GM10248 (cell line): ENCODE measurements at regions not wholly inside any gene's neighbourhood (a gene's known extent, or its start where the extent isn't known, plus 50 kb on each side); places are given as distances from the start of the nearest gene placed in this dataset.
"Not testable (repeated sequence)": the region's sequence is repeated elsewhere in the genome, so short reads cannot be mapped to it uniquely, and the experiment has no call there.

Experiments
- CTCF ChIA-PET: fragments of 300-600 bp; sonication (Branson Sonifier 250); formaldehyde crosslinking; extraction: SDS; loops from one replicate; lab custom pipeline; 2021; ENCODE audit warnings: antibody characterized with exemption; lab: Yijun Ruan, JAX
- POLR2A ChIA-PET: fragments of 350-650 bp; sonication (Branson Sonifier 250); formaldehyde crosslinking; extraction: SDS; loops from one replicate; lab custom pipeline; 2020; ENCODE audit warnings: antibody characterized with exemption; lab: Yijun Ruan, JAX
- DNase-seq: peaks from one replicate; pipeline ENCODE4 v3.0.0; 2012; ENCODE audit errors: extremely low spot score
- TF ChIP-seq, protein P1 (sequence below): IDR thresholded peaks from 2 replicates; pipeline ENCODE4 v1.5.1; 2012; ENCODE audit warnings: mild to moderate bottlenecking, low read depth; ENCODE audit errors: extremely low read depth, missing control alignments, control extremely low read depth

DNA sequence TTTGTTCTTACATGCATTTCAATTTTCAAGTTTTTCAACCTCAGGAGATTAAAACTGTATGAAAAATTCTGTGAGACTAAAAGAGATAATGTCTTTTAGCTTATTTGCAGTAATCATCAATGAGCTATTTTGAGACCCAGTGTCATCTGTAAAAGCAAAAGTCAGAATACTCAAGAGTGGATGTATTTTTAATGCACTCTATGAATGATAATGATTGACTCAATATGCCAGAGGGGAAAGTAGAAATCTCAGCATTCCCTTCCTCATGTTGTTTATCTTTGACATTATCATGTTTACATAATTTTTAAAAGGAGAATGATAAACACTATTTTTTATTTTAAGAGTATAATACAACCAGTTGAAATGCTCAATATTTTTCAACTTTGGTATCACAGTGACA lies 162.1 kb downstream of the MMUT start:
- DNase-seq: no peak
- CTCF ChIA-PET: no interaction called here
- POLR2A ChIA-PET: no interaction called here
- TF ChIP-seq, protein P1, sequence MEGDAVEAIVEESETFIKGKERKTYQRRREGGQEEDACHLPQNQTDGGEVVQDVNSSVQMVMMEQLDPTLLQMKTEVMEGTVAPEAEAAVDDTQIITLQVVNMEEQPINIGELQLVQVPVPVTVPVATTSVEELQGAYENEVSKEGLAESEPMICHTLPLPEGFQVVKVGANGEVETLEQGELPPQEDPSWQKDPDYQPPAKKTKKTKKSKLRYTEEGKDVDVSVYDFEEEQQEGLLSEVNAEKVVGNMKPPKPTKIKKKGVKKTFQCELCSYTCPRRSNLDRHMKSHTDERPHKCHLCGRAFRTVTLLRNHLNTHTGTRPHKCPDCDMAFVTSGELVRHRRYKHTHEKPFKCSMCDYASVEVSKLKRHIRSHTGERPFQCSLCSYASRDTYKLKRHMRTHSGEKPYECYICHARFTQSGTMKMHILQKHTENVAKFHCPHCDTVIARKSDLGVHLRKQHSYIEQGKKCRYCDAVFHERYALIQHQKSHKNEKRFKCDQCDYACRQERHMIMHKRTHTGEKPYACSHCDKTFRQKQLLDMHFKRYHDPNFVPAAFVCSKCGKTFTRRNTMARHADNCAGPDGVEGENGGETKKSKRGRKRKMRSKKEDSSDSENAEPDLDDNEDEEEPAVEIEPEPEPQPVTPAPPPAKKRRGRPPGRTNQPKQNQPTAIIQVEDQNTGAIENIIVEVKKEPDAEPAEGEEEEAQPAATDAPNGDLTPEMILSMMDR: no peak

DNA sequence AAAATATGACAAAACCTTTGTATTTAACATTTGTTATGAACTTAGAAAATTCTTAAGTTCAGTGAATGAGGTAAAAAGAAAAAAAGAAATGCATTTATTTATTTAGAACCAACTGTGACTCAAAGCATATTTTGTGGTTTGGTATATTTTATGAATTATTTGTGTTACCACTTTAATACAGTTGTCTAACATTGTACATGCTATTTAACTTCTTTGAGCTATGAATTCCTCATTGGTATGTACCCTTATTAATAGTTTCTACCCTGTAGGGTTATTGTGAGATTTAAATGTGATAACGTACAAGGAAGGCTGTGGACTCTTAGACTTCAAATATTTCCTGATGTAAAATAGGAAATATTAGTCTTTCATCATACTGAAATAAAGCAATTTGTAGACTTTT lies 162.6 kb downstream of the MMUT start:
- TF ChIP-seq, protein P1: no peak
- no peak for DNase-seq
- CTCF ChIA-PET: no interaction called here
- POLR2A ChIA-PET: no interaction called here

DNA sequence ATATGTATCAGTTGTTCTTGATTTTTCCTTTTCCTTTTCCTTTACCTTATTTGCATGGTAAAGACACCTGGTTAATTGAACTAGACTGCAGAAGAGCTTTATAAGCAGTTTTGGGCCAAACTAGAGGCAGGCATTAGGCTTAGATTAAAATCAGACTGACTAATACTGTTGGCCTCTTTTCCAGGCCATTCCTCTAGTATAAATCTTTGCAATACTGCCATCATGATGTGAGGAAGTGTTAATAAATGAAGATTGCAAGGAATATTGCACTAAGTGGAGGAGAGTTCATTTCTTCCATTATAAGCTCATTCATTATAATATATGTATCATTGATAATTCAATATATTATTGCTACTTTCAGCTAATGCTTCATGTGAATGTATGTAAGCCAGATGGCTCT lies 163.8 kb downstream of the MMUT start:
- ChIA-PET CTCF (no interaction called here), POLR2A (no interaction called here)
- TF ChIP-seq, protein P1: no peak
- DNase-seq: no peak

DNA sequence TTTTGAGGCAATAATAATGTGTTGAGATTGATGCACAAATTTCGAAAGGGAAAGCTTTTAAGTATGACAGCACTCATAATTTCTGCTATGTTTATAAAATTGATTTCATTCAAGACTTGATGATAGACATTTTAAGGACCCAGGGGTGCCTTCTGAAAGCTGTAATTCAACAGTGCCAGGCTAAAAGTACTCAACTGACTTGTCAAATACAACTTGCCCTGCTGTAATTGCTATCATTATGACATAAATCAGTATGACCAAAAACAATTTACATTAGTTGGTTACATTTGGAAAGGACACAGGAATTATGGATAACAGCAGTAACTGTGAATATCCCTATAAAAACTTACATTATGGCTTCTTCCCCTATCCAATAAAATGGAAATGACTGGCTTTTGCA lies 178.9 kb downstream of the MMUT start:
- ChIA-PET POLR2A (no interaction called here), CTCF (no interaction called here)
- TF ChIP-seq, protein P1: no peak
- no peak for DNase-seq

DNA sequence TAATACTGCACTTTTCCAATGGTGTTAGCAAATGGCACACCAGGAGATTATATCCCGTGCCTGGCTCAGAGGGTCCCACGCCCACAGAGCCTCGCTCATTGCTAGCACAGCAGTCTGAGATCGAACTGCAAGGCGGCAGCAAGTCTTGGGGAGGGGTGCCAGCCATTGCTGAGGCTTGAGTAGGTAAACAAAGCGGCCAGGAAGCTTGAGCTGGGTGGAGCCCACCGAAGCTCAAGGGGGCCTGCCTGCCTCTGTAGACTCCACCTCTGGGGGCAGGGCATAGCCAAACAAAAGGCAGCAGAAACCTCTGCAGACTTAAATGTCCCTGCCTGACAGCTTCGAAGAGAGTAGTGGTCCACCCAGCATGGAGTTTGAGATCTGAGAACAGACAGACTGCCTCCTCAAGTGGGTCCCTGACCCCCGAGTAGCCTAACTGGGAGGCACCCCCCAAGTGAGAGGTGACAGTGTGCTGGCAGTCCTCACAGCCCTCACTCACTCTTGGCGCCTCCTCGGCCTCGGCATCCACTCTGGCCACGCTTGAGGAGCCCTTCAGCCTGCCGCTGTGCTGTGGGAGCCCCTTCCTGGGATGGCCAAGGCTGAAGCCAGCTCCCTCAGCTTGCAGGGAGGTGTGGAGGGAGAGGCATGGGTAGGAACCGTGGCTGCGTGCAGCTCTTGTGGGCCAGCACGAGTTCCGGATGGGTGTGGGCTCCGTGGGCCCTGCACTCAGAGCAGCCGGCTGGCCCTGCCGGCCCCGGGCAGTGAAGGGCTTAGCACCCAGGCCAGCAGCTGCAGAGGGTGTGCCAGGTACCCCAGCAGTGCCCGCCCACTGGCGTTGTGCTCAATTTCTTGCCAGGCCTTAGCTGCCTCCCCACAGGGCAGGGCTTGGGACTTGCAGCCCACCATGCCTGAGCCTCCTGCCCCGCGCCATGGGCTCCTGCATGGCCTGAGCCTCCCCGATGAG lies 188.0 kb downstream of the MMUT start:
- CTCF ChIA-PET: interaction anchor here (1.8 kb wide), 1 partner anchor 23 kb away, joined by 3 read pairs; no protein-coding TSS in a partner anchor
- POLR2A ChIA-PET: not testable (repeated sequence)

DNA sequence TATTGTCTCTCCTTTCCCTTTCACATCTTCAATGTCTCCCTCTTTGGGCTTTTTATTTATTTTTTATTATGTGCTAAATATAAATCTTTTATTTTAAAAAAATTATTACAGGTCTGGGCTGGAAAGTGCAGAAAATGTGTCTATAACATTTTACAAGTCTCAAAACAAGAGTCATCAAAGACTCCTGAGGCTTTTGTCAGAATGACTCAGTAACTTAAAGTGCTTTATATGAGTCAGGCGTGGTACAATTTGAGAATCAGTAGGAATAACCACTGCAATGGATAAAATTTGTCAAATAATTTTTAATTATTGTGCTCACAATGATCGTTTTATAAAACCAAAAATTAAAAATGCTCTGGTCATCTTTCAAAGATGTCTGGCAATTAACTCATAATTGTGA lies 193.9 kb downstream of the MMUT start:
- ChIA-PET POLR2A (no interaction called here), CTCF (no interaction called here)
- TF ChIP-seq, protein P1: no peak
- DNase-seq: no peak

More for the DNA sequence above, 188.0 kb downstream of the MMUT start:
- not testable (repeated sequence) for DNase-seq

DNA sequence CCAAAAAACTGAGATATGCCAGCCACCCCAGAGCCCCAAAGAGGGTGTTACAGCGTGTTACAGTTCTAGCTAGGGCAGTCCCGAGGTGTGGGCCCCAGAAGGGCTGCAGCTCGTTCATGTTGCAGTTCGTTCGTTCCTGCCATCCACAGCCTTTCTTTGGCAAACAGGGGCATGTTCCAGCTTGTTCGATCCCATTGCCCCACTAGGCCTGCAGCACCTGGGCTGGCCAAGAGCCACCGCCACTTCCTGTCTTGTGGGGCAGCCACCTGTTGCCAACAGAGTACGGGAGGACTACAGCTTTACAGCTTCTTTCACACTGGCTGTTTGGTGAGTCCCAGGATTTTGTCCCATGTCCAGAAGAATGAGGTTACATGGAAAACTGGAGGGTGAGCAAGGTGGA lies 198.1 kb downstream of the MMUT start:
- POLR2A ChIA-PET: no interaction called here
- DNase-seq: no peak
- TF ChIP-seq, protein P1: no peak
- CTCF ChIA-PET: no interaction called here
